ENCODE measurements at regions not wholly inside any gene's neighbourhood (a gene's known extent, or its start where the extent isn't known, plus 50 kb on each side); places are given as distances from the start of the nearest gene placed in this dataset.

DNA sequence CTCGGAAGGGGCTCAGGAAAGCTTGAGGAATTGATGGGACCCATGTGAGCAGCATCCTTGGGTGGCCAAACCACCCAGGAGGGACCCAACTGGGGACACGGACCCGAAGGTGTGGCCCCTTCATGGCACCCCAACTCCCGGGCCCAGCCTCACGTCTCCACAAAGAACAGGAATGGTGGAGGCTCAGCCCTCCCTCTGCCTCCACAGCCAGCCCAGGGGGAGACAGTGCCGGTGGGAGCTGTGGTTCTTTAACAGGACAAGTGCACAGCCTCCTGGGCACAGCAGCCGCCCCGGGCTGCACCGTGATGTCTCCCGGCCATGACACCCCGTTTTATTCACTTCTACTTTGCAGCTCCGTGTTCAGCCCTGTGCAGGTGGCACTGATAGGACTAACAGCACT, 587.2 kb downstream of the BRD1 start:
- H3K27me3 ChIP-seq (ENCODE audit: insufficient read depth, poor library complexity, severe bottlenecking) = no peaks in the 10 kb centered on the region
- no peak overlapping the region for H3K27ac ChIP-seq (replicated peaks)
- no peak for DNase-seq (ENCODE audit: low read depth in 1 of 2, low spot score in 1 of 2)
- no peak for TF ChIP-seq GABPA (IDR thresholded peaks at IDR 0.05; ENCODE audit: low read depth)
- TF ChIP-seq POLR2AphosphoS5 (IDR thresholded peaks at IDR 0.05; ENCODE audit: low read depth) = no peak
- no peak for TF ChIP-seq REST (IDR thresholded peaks at IDR 0.05; ENCODE audit: insufficient replicate concordance, low read depth)
- no peak for TF ChIP-seq CTCF (IDR thresholded peaks at IDR 0.05; ENCODE audit: insufficient read depth, low read length)
- no peak for TF ChIP-seq SPI1 (IDR thresholded peaks at IDR 0.05; ENCODE audit: borderline replicate concordance, low read depth)
- H3K4me3 ChIP-seq (replicated peaks; ENCODE audit: insufficient read depth, low read length) = no peak overlapping the region

DNA sequence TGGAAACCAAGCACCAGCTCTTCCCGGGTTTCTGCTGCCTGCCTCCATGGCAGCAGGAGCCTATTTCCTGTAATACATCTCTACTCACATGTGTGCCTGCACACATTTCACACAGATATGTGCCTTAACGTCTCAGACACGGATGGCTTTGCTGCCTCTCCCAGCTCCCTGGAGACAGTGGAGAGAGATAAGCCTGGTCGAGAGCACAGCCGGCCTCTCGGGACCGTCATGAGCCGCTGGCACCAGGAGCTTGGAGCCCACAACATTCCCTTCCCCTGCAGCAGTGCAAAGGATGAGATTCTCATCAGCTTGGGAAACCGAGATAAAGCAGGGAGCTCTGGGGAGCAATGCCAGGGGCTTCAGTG, 587.7 kb downstream of the BRD1 start:
- H3K27me3 ChIP-seq (ENCODE audit: insufficient read depth, poor library complexity, severe bottlenecking) = no peaks in the 10 kb centered on the region
- no peak for DNase-seq (ENCODE audit: low read depth in 1 of 2, low spot score in 1 of 2)
- TF ChIP-seq SPI1 (IDR thresholded peaks at IDR 0.05; ENCODE audit: borderline replicate concordance, low read depth) (no peak), CTCF (IDR thresholded peaks at IDR 0.05; ENCODE audit: insufficient read depth, low read length) (no peak), POLR2AphosphoS5 (IDR thresholded peaks at IDR 0.05; ENCODE audit: low read depth) (no peak), GABPA (IDR thresholded peaks at IDR 0.05; ENCODE audit: low read depth) (no peak)
- H3K4me3 ChIP-seq (replicated peaks; ENCODE audit: insufficient read depth, low read length) = no peak overlapping the region
- no peak overlapping the region for H3K27ac ChIP-seq (replicated peaks)

- H3K4me3 ChIP-seq (replicated peaks; ENCODE audit: insufficient read depth, low read length) = no peak overlapping the region
- no peak for DNase-seq (ENCODE audit: low read depth in 1 of 2, low spot score in 1 of 2)
- no peak for TF ChIP-seq REST (IDR thresholded peaks at IDR 0.05; ENCODE audit: insufficient replicate concordance, low read depth)
- no peak for TF ChIP-seq POLR2AphosphoS5 (IDR thresholded peaks at IDR 0.05; ENCODE audit: low read depth)
- TF ChIP-seq CTCF (IDR thresholded peaks at IDR 0.05; ENCODE audit: insufficient read depth, low read length) = no peak
- TF ChIP-seq GABPA (IDR thresholded peaks at IDR 0.05; ENCODE audit: low read depth) = no peak
- TF ChIP-seq SPI1 (IDR thresholded peaks at IDR 0.05; ENCODE audit: borderline replicate concordance, low read depth) = no peak
- no peak overlapping the region for H3K27ac ChIP-seq (replicated peaks)
- no peaks in the 10 kb centered on the region for H3K27me3 ChIP-seq (ENCODE audit: insufficient read depth, poor library complexity, severe bottlenecking)
Observed at GRCh38 chr22:49239264-49240015, 588.2 kb downstream of the BRD1 start.

All from HL-60 (cell line).